ENCODE measurements at regions not wholly inside any gene's neighbourhood (a gene's known extent, or its start where the extent isn't known, plus 50 kb on each side); places are given as distances from the start of the nearest gene placed in this dataset.

DNA sequence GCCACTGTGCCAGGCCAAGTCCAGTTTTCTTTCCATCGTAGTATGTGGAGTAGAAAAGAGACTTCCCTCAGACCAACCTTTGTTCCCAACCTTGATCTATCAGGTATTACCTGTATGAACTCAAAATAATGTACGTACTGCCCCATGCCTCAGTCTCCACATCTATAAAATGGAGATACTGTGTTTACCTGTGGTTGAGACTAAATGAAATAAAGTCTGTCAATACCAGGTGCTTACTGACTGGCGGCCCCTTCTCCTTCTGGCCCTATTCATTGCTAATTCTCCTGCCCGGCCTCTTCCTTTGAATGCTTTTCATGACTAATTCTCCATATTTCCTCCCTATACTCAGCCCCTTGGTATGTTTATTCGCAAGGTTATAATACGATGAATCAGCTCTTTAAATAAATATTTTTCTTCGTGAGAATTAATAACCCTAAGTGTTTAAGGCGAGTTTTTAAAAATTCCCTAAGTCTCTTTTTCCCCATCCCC lies 89.6 kb upstream of the BASP1 start:
- TF ChIP-seq, protein P1, sequence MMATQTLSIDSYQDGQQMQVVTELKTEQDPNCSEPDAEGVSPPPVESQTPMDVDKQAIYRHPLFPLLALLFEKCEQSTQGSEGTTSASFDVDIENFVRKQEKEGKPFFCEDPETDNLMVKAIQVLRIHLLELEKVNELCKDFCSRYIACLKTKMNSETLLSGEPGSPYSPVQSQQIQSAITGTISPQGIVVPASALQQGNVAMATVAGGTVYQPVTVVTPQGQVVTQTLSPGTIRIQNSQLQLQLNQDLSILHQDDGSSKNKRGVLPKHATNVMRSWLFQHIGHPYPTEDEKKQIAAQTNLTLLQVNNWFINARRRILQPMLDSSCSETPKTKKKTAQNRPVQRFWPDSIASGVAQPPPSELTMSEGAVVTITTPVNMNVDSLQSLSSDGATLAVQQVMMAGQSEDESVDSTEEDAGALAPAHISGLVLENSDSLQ (IDR thresholded peaks at IDR 0.05) = no peak
- TF ChIP-seq NFRKB (IDR thresholded peaks at IDR 0.05) = no peak
- no peak for TF ChIP-seq FOXA1 (IDR thresholded peaks at IDR 0.05)
- no peak for TF ChIP-seq SP1 (IDR thresholded peaks at IDR 0.05)
- TF ChIP-seq TARDBP (IDR thresholded peaks at IDR 0.05) = no peak
- no peak for TF ChIP-seq BHLHE40 (IDR thresholded peaks at IDR 0.05; ENCODE audit: borderline replicate concordance)
- TF ChIP-seq L3MBTL2 (conservative IDR thresholded peaks at IDR 0.05) = no peak
- no peak for TF ChIP-seq ARNT (IDR thresholded peaks at IDR 0.05)
- TF ChIP-seq ELF4 (IDR thresholded peaks at IDR 0.05) = no peak
- TF ChIP-seq CTBP1 (IDR thresholded peaks at IDR 0.05; ENCODE audit: borderline replicate concordance) = no peak
- no peak for TF ChIP-seq HDGF (IDR thresholded peaks at IDR 0.05; ENCODE audit: borderline replicate concordance)
- TF ChIP-seq ZNF384 (IDR thresholded peaks at IDR 0.05) = no peak
- no peak for TF ChIP-seq FOXM1 (IDR thresholded peaks at IDR 0.05; ENCODE audit: borderline replicate concordance)
- TF ChIP-seq SUZ12 (IDR thresholded peaks at IDR 0.05) = no peak

All from HEK293T (cell line).